ENCODE measurements at regions not wholly inside any gene's neighbourhood (a gene's known extent, or its start where the extent isn't known, plus 50 kb on each side); places are given as distances from the start of the nearest gene placed in this dataset.

- TF ChIP-seq NR2C2 (IDR thresholded peaks at IDR 0.05; ENCODE audit: borderline replicate concordance, control insufficient read depth, insufficient read length, low read depth) (no peak), USF2 (IDR thresholded peaks at IDR 0.05; ENCODE audit: borderline replicate concordance, low read depth, low read length) (no peak), TCF12 (IDR thresholded peaks at IDR 0.05; ENCODE audit: low read depth, low read length) (no peak), BCL11A (IDR thresholded peaks at IDR 0.05; ENCODE audit: low read depth, low read length) (no peak), EED (IDR thresholded peaks at IDR 0.05; ENCODE audit: low read depth) (no peak), FOXK2 (IDR thresholded peaks at IDR 0.05) (no peak), KLF5 (IDR thresholded peaks at IDR 0.05; ENCODE audit: partially characterized antibody) (no peak)
These were observed 446.2 kb upstream of the FSHR start (continued) for GRCh38 chr2:49600524-49600923.

DNA sequence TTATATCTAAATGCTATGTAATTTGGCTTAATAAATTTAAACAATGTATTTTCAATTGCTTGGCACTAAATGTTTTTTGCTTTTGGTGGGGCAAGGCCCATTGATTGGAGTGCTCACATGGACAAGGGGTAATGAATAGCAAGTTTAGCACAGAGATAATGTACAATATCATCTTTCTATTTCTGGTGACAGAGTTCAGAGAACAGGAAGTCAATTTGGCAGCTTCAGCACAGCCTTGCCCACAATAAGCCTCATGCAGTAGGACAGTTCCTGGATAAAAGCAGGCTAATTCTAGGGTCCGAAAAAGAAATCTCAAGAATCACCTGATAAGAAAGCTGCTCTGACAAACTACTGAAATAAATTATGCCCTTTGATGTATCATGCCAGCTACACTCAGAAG lies 443.9 kb upstream of the FSHR start:
- Histone ChIP-seq H3K9me3 (replicated peaks; ENCODE audit: control insufficient read depth, insufficient read depth, low read length) (no peaks in the 10 kb centered on the region; the same call in 2 of the 3 replicates), H3K27me3 (replicated peaks in 1 of 2; ENCODE audit: control insufficient read depth in 2 of 2, insufficient read depth in 2 of 2, low read length in 1 of 2) (no peaks in the 10 kb centered on the region), H3K79me2 (ENCODE audit: control insufficient read depth, insufficient read depth, low read length) (no peaks in the 10 kb centered on the region), H3K36me3 (ENCODE audit: control insufficient read depth in 2 of 2, insufficient read depth in 2 of 2, low read length in 1 of 2) (no peaks in the 10 kb centered on the region), H3K27ac (ENCODE audit: control insufficient read depth, insufficient read depth) (no peak overlapping the region), H3K4me3 (no peak overlapping the region), H3K4me1 (ENCODE audit: control insufficient read depth, insufficient read depth, low read length) (no peaks in the 10 kb centered on the region), H3K9ac (ENCODE audit: control insufficient read depth, insufficient read depth, low read length) (no peak overlapping the region), H3K4me2 (ENCODE audit: control insufficient read depth, insufficient read depth) (no peak overlapping the region), H2AFZ (ENCODE audit: control insufficient read depth, low read depth, low read length) (no peak overlapping the region), H4K20me1 (ENCODE audit: control insufficient read depth, insufficient read depth) (no peaks in the 10 kb centered on the region)
- in situ Hi-C loops (cut with MboI): no loop called here
- ChIA-PET RAD21 (ENCODE audit: unreplicated experiment) (no interaction called here), SMC1A (ENCODE audit: uncharacterized antibody, unreplicated experiment) (no interaction called here), POLR2A (no interaction called here), CTCF (no interaction called here)
- intact Hi-C loops (cut with micrococcal nuclease; ENCODE audit: unreplicated experiment): no loop called here
- TF ChIP-seq SMAD5 (IDR thresholded peaks at IDR 0.05; ENCODE audit: low read depth) (no peak), RB1 (IDR thresholded peaks at IDR 0.05; ENCODE audit: borderline replicate concordance) (no peak), YBX1 (IDR thresholded peaks at IDR 0.05) (no peak), HDGF (IDR thresholded peaks at IDR 0.05) (no peak), IKZF2 (IDR thresholded peaks at IDR 0.05) (no peak), HDAC2 (IDR thresholded peaks at IDR 0.05) (no peak), NFXL1 (IDR thresholded peaks at IDR 0.05; ENCODE audit: borderline replicate concordance) (no peak), ZNF24 (IDR thresholded peaks at IDR 0.05) (no peak), KLF5 (IDR thresholded peaks at IDR 0.05; ENCODE audit: partially characterized antibody) (no peak)
- TF ChIP-seq, protein P1, sequence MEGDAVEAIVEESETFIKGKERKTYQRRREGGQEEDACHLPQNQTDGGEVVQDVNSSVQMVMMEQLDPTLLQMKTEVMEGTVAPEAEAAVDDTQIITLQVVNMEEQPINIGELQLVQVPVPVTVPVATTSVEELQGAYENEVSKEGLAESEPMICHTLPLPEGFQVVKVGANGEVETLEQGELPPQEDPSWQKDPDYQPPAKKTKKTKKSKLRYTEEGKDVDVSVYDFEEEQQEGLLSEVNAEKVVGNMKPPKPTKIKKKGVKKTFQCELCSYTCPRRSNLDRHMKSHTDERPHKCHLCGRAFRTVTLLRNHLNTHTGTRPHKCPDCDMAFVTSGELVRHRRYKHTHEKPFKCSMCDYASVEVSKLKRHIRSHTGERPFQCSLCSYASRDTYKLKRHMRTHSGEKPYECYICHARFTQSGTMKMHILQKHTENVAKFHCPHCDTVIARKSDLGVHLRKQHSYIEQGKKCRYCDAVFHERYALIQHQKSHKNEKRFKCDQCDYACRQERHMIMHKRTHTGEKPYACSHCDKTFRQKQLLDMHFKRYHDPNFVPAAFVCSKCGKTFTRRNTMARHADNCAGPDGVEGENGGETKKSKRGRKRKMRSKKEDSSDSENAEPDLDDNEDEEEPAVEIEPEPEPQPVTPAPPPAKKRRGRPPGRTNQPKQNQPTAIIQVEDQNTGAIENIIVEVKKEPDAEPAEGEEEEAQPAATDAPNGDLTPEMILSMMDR (IDR thresholded peaks at IDR 0.05 in 2 of 3, conservative IDR thresholded peaks at IDR 0.05 in 1 of 3; ENCODE audit: control insufficient read depth in 2 of 3, extremely low read depth in 1 of 3, insufficient read depth in 1 of 3, low read depth in 3 of 3, low read length in 3 of 3): no peak
- TF ChIP-seq, protein P2, sequence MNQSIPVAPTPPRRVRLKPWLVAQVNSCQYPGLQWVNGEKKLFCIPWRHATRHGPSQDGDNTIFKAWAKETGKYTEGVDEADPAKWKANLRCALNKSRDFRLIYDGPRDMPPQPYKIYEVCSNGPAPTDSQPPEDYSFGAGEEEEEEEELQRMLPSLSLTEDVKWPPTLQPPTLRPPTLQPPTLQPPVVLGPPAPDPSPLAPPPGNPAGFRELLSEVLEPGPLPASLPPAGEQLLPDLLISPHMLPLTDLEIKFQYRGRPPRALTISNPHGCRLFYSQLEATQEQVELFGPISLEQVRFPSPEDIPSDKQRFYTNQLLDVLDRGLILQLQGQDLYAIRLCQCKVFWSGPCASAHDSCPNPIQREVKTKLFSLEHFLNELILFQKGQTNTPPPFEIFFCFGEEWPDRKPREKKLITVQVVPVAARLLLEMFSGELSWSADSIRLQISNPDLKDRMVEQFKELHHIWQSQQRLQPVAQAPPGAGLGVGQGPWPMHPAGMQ (IDR thresholded peaks at IDR 0.05; ENCODE audit: borderline replicate concordance): no peak
- 0% methylated on average over 1 of the region's 1 CpG for WGBS (ENCODE audit: insufficient coverage, insufficient replicate concordance, low lambda C conversion rate, missing lambda C conversion rate)
- DNase-seq (ENCODE audit: low read depth, low spot score) (no peak), ATAC-seq (no peak), FAIRE-seq (no peak)
- no TSS peak for BruUV-seq (replicated peaks)
